Mesothelial cell of epicardium (in vitro differentiated cells): ENCODE measurements at regions not wholly inside any gene's neighbourhood (a gene's known extent, or its start where the extent isn't known, plus 50 kb on each side); places are given as distances from the start of the nearest gene placed in this dataset.

Experiments used
- DNase-seq, 2 experiments: peaks; one replicate each; pipeline ENCODE4 v3.0.0; 2021; ENCODE audit warnings: low spot score in 2 of 2; ENCODE audit not compliant: unreplicated experiment in 2 of 2
- H3K27ac Mint-ChIP-seq: 2 replicates; pipeline ENCODE4 v1.8.0; 2021; ENCODE audit warnings: mixed read lengths
- H3K27me3 Mint-ChIP-seq: 2 replicates; pipeline ENCODE4 v1.8.0; 2021; ENCODE audit warnings: low read depth, mixed read lengths
- H3K36me3 Mint-ChIP-seq: 2 replicates; pipeline ENCODE4 v1.8.0; 2021; ENCODE audit warnings: mixed read lengths
- H3K4me1 Mint-ChIP-seq: 2 replicates; pipeline ENCODE4 v1.8.0; 2021; ENCODE audit warnings: mixed read lengths
- H3K4me3 Mint-ChIP-seq: 2 replicates; pipeline ENCODE4 v1.8.0; 2021; ENCODE audit warnings: mild to moderate bottlenecking, moderate library complexity, mixed read lengths
- H3K9me3 Mint-ChIP-seq: 2 replicates; pipeline ENCODE4 v1.8.0; 2021; ENCODE audit warnings: mixed read lengths
- CTCF ChIP-seq: fragments of 200-600 bp; sonication (generic); IDR thresholded peaks from one replicate; pipeline ENCODE4 v1.5.0; 2021; ENCODE audit warnings: antibody characterized with exemption; ENCODE audit not compliant: unreplicated experiment

GRCh38 chr1:56174176-56174885, 405.0 kb downstream of the PLPP3 start:
- Mint-ChIP-seq H3K4me3 (no peak overlapping the region), H3K9me3 (peaks cover 19% of the 10 kb centered on the region), H3K36me3 (no peaks in the 10 kb centered on the region), H3K27ac (no peak overlapping the region), H3K27me3 (no peaks in the 10 kb centered on the region), H3K4me1 (peaks cover 2% of the 10 kb centered on the region)
- TF ChIP-seq CTCF, result no peak
- DNase-seq, result no peak

GRCh38 chr1:56173736-56174135, 405.6 kb downstream of the PLPP3 start:
- Mint-ChIP-seq H3K4me3 (no peak overlapping the region), H3K4me1 (peaks cover 2% of the 10 kb centered on the region), H3K36me3 (no peaks in the 10 kb centered on the region), H3K27me3 (no peaks in the 10 kb centered on the region), H3K27ac (no peak overlapping the region), H3K9me3 (peaks cover 19% of the 10 kb centered on the region)
- TF ChIP-seq CTCF, result no peak
- DNase-seq, result no peak

- no peak overlapping the region for H3K27ac Mint-ChIP-seq
- H3K9me3 Mint-ChIP-seq, result peaks cover 19% of the 10 kb centered on the region
- no peaks in the 10 kb centered on the region for H3K36me3 Mint-ChIP-seq
- no peak for DNase-seq
- no peak overlapping the region for H3K4me3 Mint-ChIP-seq
- no peaks in the 10 kb centered on the region for H3K27me3 Mint-ChIP-seq
- TF ChIP-seq CTCF, result no peak
- peaks cover 13% of the 10 kb centered on the region for H3K4me1 Mint-ChIP-seq
These were observed 407.7 kb downstream of the PLPP3 start for GRCh38 chr1:56171670-56172069.

- Mint-ChIP-seq H3K9me3 (peaks cover 19% of the 10 kb centered on the region), H3K4me1 (peaks cover 13% of the 10 kb centered on the region), H3K4me3 (no peak overlapping the region), H3K27ac (no peak overlapping the region), H3K36me3 (no peaks in the 10 kb centered on the region), H3K27me3 (no peaks in the 10 kb centered on the region)
- no peak for DNase-seq
- no peak for TF ChIP-seq CTCF
These were observed 408.5 kb downstream of the PLPP3 start for GRCh38 chr1:56170784-56171320.

- H3K9me3 Mint-ChIP-seq, result peaks cover 22% of the 10 kb centered on the region
- no peaks in the 10 kb centered on the region for H3K27me3 Mint-ChIP-seq
- no peak overlapping the region for H3K27ac Mint-ChIP-seq
- DNase-seq, result no peak
- no peak for TF ChIP-seq CTCF
- no peak overlapping the region for H3K4me3 Mint-ChIP-seq
- H3K36me3 Mint-ChIP-seq, result peaks cover 2% of the 10 kb centered on the region
- peaks cover 13% of the 10 kb centered on the region for H3K4me1 Mint-ChIP-seq
These were observed 409.5 kb downstream of the PLPP3 start for GRCh38 chr1:56169856-56170255.
